ENCODE measurements at regions not wholly inside any gene's neighbourhood (a gene's known extent, or its start where the extent isn't known, plus 50 kb on each side); places are given as distances from the start of the nearest gene placed in this dataset.

- Histone ChIP-seq H3K36me3 (ENCODE audit: insufficient read depth, low read length) (no peaks in the 10 kb centered on the region), H2AFZ (ENCODE audit: low read depth, low read length) (no peak overlapping the region), H3K9me3 (ENCODE audit: insufficient read depth, low read depth, low read length) (peaks cover 4% of the 10 kb centered on the region), H3K4me2 (ENCODE audit: low read length) (no peak overlapping the region), H3K79me2 (ENCODE audit: insufficient read depth, low read length) (no peaks in the 10 kb centered on the region), H3K27ac (ENCODE audit: low read depth, low read length) (no peak overlapping the region), H4K20me1 (ENCODE audit: insufficient read depth, low read length) (no peaks in the 10 kb centered on the region), H3K4me3 (ENCODE audit: insufficient read depth, low read depth, low read length) (no peak overlapping the region), H3K4me1 (ENCODE audit: insufficient read depth, low read length) (no peaks in the 10 kb centered on the region), H3K9ac (ENCODE audit: low read length) (no peak overlapping the region), H3K27me3 (ENCODE audit: insufficient read depth, low read length) (no peaks in the 10 kb centered on the region)
- H3K4me1 Mint-ChIP-seq (ENCODE audit: low read depth, unreplicated experiment), result no peaks in the 10 kb centered on the region
- H3K36me3 Mint-ChIP-seq (ENCODE audit: low read depth, unreplicated experiment), result no peaks in the 10 kb centered on the region
- H3K9me3 Mint-ChIP-seq (ENCODE audit: unreplicated experiment), result peaks cover 14% of the 10 kb centered on the region
- no peak overlapping the region for H3K4me3 Mint-ChIP-seq (ENCODE audit: unreplicated experiment)
- TF ChIP-seq EZH2 (IDR thresholded peaks at IDR 0.05; ENCODE audit: insufficient read depth, low read length), result no peak
- no peak for TF ChIP-seq CTCF (IDR thresholded peaks at IDR 0.05; ENCODE audit: insufficient read depth, low read depth, low read length)
- no peak for DNase-seq (ENCODE audit: low read depth)
- FAIRE-seq, result no peak
- no peaks in the 10 kb centered on the region for H3K27me3 Mint-ChIP-seq (ENCODE audit: low read depth, unreplicated experiment)
- H3K27ac Mint-ChIP-seq (ENCODE audit: unreplicated experiment), result no peak overlapping the region
These were observed 1085.8 kb upstream of the AUTS2 start for GRCh38 chr7:68512466-68512865.

GRCh38 chr7:68518060-68518459, 1080.2 kb upstream of the AUTS2 start:
- Mint-ChIP-seq H3K27ac (ENCODE audit: unreplicated experiment) (no peak overlapping the region), H3K4me1 (ENCODE audit: low read depth, unreplicated experiment) (no peaks in the 10 kb centered on the region), H3K36me3 (ENCODE audit: low read depth, unreplicated experiment) (no peaks in the 10 kb centered on the region), H3K9me3 (ENCODE audit: unreplicated experiment) (peaks cover 22% of the 10 kb centered on the region), H3K27me3 (ENCODE audit: low read depth, unreplicated experiment) (no peaks in the 10 kb centered on the region), H3K4me3 (ENCODE audit: unreplicated experiment) (no peak overlapping the region)
- DNase-seq (ENCODE audit: low read depth), result no peak
- H3K4me3 ChIP-seq (ENCODE audit: insufficient read depth, low read depth, low read length), result no peak overlapping the region
- no peaks in the 10 kb centered on the region for H4K20me1 ChIP-seq (ENCODE audit: insufficient read depth, low read length)
- H3K79me2 ChIP-seq (ENCODE audit: insufficient read depth, low read length), result no peaks in the 10 kb centered on the region
- H3K4me2 ChIP-seq (ENCODE audit: low read length), result no peak overlapping the region
- no peaks in the 10 kb centered on the region for H3K27me3 ChIP-seq (ENCODE audit: insufficient read depth, low read length)
- no peaks in the 10 kb centered on the region for H3K4me1 ChIP-seq (ENCODE audit: insufficient read depth, low read length)
- H3K36me3 ChIP-seq (ENCODE audit: insufficient read depth, low read length), result no peaks in the 10 kb centered on the region
- no peak overlapping the region for H2AFZ ChIP-seq (ENCODE audit: low read depth, low read length)
- H3K27ac ChIP-seq (ENCODE audit: low read depth, low read length), result no peak overlapping the region
- H3K9ac ChIP-seq (ENCODE audit: low read length), result no peak overlapping the region
- H3K9me3 ChIP-seq (ENCODE audit: insufficient read depth, low read depth, low read length), result no peaks in the 10 kb centered on the region
- no peak for FAIRE-seq
- TF ChIP-seq CTCF (IDR thresholded peaks at IDR 0.05; ENCODE audit: insufficient read depth, low read depth, low read length) (no peak), EZH2 (IDR thresholded peaks at IDR 0.05; ENCODE audit: insufficient read depth, low read length) (no peak)

GRCh38 chr7:68524126-68524525, 1074.1 kb upstream of the AUTS2 start:
- Histone ChIP-seq H3K79me2 (ENCODE audit: insufficient read depth, low read length) (no peaks in the 10 kb centered on the region), H3K9me3 (ENCODE audit: insufficient read depth, low read depth, low read length) (no peaks in the 10 kb centered on the region), H2AFZ (ENCODE audit: low read depth, low read length) (no peak overlapping the region), H3K4me3 (ENCODE audit: insufficient read depth, low read depth, low read length) (no peak overlapping the region), H3K36me3 (ENCODE audit: insufficient read depth, low read length) (no peaks in the 10 kb centered on the region), H4K20me1 (ENCODE audit: insufficient read depth, low read length) (no peaks in the 10 kb centered on the region), H3K4me2 (ENCODE audit: low read length) (no peak overlapping the region), H3K27me3 (ENCODE audit: insufficient read depth, low read length) (no peaks in the 10 kb centered on the region), H3K9ac (ENCODE audit: low read length) (no peak overlapping the region), H3K27ac (ENCODE audit: low read depth, low read length) (no peak overlapping the region), H3K4me1 (ENCODE audit: insufficient read depth, low read length) (no peaks in the 10 kb centered on the region)
- no peaks in the 10 kb centered on the region for H3K27me3 Mint-ChIP-seq (ENCODE audit: low read depth, unreplicated experiment)
- H3K4me3 Mint-ChIP-seq (ENCODE audit: unreplicated experiment), result no peak overlapping the region
- no peak for FAIRE-seq
- H3K4me1 Mint-ChIP-seq (ENCODE audit: low read depth, unreplicated experiment), result no peaks in the 10 kb centered on the region
- peaks cover 29% of the 10 kb centered on the region for H3K9me3 Mint-ChIP-seq (ENCODE audit: unreplicated experiment)
- TF ChIP-seq EZH2 (IDR thresholded peaks at IDR 0.05; ENCODE audit: insufficient read depth, low read length), result no peak
- TF ChIP-seq CTCF (IDR thresholded peaks at IDR 0.05; ENCODE audit: insufficient read depth, low read depth, low read length), result no peak
- H3K36me3 Mint-ChIP-seq (ENCODE audit: low read depth, unreplicated experiment), result no peaks in the 10 kb centered on the region
- no peak overlapping the region for H3K27ac Mint-ChIP-seq (ENCODE audit: unreplicated experiment)
- no peak for DNase-seq (ENCODE audit: low read depth)

Measured in astrocyte (in vitro differentiated cells and primary cell).